ENCODE measurements at regions not wholly inside any gene's neighbourhood (a gene's known extent, or its start where the extent isn't known, plus 50 kb on each side); places are given as distances from the start of the nearest gene placed in this dataset.

DNA sequence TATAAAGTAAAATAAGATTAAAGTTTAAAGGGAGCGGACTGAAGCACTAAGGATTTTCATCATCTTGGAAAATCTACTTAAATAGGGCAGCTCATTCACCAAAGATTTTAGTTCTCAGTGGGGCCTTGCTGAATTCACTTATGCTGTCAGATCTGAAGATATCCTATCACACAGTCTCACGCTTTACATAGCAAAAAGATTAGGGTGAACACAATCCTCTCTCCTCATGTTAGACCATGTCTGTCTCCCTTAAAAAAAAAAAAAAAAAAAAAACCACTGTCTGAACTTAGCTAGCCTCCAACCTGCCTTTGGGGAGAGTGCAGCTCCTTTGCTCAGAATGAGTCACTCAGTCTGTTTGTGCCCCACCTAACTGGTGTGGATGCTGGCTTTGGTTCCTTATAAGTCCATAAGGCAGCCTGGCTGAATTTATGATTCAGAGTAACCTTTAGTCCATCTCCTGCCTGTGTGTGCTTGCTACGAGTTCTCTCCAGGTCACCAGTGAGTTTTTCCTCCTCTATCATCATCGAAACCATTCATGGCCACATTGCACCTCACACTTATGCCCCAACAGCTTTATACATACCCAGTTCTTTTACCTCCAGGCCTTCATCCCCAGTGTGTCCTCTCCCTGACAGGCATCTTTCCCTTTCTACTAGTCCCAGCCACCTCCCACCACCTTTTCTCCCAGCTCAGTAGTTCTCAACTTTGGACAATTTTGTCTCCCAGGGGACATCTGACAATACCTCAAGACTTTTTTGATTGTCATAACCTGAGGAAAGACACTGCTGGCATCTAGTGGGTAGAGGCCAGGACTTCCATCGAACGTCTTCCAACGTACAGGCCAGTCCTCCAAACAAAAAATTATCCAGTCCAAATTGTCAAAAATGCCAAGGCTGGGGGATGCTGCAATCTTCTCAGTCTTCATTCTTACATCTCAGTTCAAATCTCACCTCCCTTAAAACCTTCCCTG is 220.7 kb upstream of the EMCN start:
- Histone ChIP-seq H3K27me3 (ENCODE audit: low read length) (no peaks in the 10 kb centered on the region), H3K9me2 (replicated peaks; ENCODE audit: low read length) (no peaks in the 10 kb centered on the region), H2AFZ (ENCODE audit: low read length) (0 out of 2 replicates have a peak overlapping the region, but pooled peaks have one; percentile 13), H3K27ac (ENCODE audit: low read length) (peak overlapping the region; percentile 75), H3K4me1 (ENCODE audit: insufficient read depth, low read length) (peaks cover 26% of the 10 kb centered on the region), H3F3A (ENCODE audit: low read length, unreplicated experiment) (no peaks in the 10 kb centered on the region), H3K4me3 (ENCODE audit: low read length) (no peak overlapping the region), H3K9me3 (ENCODE audit: low read length) (no peaks in the 10 kb centered on the region), H3K4me2 (ENCODE audit: low read length) (peak overlapping the region; percentile 56), H3K79me2 (ENCODE audit: low read length) (no peaks in the 10 kb centered on the region), H4K20me1 (ENCODE audit: low read length) (no peaks in the 10 kb centered on the region), H3K36me3 (ENCODE audit: low read depth, low read length) (no peaks in the 10 kb centered on the region), H3K9ac (ENCODE audit: low read length) (peak overlapping the region; percentile 11; the same call in 1 of the 2 replicates)
- ATAC-seq (peak; percentile 99), DNase-seq (peak; percentile 90)
- POLR2A ChIA-PET (ENCODE audit: unreplicated experiment), result no interaction called here
- BruUV-seq (replicated peaks), result no TSS peak
- intact Hi-C loops (cut with micrococcal nuclease), result loop anchor here (2.0 kb wide), 1 partner anchor 282 kb away; no protein-coding TSS in a partner anchor
- CTCF ChIA-PET, result interaction anchor here (0.5 to 1.0 kb wide), 6 partner anchors 70 to 740 kb away, joined by 3 to 10 read pairs (median 4); no protein-coding TSS in a partner anchor
- TF ChIP-seq, protein P1, sequence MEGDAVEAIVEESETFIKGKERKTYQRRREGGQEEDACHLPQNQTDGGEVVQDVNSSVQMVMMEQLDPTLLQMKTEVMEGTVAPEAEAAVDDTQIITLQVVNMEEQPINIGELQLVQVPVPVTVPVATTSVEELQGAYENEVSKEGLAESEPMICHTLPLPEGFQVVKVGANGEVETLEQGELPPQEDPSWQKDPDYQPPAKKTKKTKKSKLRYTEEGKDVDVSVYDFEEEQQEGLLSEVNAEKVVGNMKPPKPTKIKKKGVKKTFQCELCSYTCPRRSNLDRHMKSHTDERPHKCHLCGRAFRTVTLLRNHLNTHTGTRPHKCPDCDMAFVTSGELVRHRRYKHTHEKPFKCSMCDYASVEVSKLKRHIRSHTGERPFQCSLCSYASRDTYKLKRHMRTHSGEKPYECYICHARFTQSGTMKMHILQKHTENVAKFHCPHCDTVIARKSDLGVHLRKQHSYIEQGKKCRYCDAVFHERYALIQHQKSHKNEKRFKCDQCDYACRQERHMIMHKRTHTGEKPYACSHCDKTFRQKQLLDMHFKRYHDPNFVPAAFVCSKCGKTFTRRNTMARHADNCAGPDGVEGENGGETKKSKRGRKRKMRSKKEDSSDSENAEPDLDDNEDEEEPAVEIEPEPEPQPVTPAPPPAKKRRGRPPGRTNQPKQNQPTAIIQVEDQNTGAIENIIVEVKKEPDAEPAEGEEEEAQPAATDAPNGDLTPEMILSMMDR (conservative IDR thresholded peaks at IDR 0.05; ENCODE audit: low read depth, low read length), result no peak
- TF ChIP-seq EZH2phosphoT487 (IDR thresholded peaks at IDR 0.05; ENCODE audit: borderline replicate concordance, low read length) (no peak), EZH2 (IDR thresholded peaks at IDR 0.05; ENCODE audit: low read length, unreplicated experiment) (no peak)

DNA sequence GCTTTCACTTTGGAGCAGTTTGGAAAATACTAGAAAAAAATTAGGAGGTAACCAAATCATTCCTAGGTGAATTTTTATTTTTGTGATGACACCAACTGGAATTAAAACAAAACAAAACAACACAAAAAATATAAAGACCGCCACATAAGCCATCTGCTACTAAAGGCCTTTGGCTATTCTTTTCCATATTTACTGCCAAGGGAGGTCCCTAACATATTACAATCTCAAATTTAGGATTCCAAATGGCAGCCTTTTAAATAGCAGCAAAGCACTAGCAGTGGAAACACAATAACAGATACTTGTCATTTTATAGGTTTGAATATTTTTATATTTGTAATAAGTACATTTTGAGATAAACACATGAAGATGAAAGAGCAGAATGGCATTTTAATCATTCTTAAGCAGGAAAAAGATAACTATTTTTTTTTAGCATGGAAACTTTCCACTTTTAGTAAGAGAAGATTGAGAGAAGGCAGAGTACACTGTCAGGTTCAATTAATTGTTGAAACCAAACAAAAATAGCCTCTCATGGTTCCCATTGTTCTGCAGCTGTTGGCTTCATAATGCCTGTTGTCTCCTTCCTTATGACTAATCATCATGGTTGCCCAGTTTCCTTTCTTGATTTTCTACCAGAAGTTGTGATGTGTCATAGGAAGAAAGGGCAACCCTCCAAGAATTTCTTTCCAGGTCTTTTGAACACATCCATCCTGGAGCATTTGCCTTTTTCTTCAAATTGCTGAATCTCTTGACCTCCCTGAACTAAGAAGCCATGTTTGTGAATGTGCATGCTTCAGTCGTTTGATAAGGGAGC is 219.0 kb upstream of the EMCN start:
- Histone ChIP-seq H3K9me2 (replicated peaks; ENCODE audit: low read length) (no peaks in the 10 kb centered on the region), H3K4me3 (ENCODE audit: low read length) (no peak overlapping the region), H3K9me3 (ENCODE audit: low read length) (no peaks in the 10 kb centered on the region), H2AFZ (ENCODE audit: low read length) (no peak overlapping the region), H3K9ac (ENCODE audit: low read length) (no peak overlapping the region), H4K20me1 (ENCODE audit: low read length) (no peaks in the 10 kb centered on the region), H3K27me3 (ENCODE audit: low read length) (no peaks in the 10 kb centered on the region), H3F3A (ENCODE audit: low read length, unreplicated experiment) (no peaks in the 10 kb centered on the region), H3K79me2 (ENCODE audit: low read length) (no peaks in the 10 kb centered on the region), H3K4me2 (ENCODE audit: low read length) (peak overlapping the region; percentile 33; the same call in 1 of the 2 replicates), H3K27ac (ENCODE audit: low read length) (peak overlapping the region; percentile 75), H3K4me1 (ENCODE audit: insufficient read depth, low read length) (peaks cover 26% of the 10 kb centered on the region), H3K36me3 (ENCODE audit: low read depth, low read length) (no peaks in the 10 kb centered on the region)
- DNase-seq (peak; percentile 88), ATAC-seq (peak; percentile 47)
- ChIA-PET POLR2A (ENCODE audit: unreplicated experiment) (no interaction called here), CTCF (interaction anchor here (1.0 kb wide), 1 partner anchor 643 kb away, joined by 4 read pairs; no protein-coding TSS in a partner anchor)
- no TSS peak for BruUV-seq (replicated peaks)
- TF ChIP-seq EZH2 (IDR thresholded peaks at IDR 0.05; ENCODE audit: low read length, unreplicated experiment), result no peak
- TF ChIP-seq, protein P1 (conservative IDR thresholded peaks at IDR 0.05; ENCODE audit: low read depth, low read length), result no peak
- no peak for TF ChIP-seq EZH2phosphoT487 (IDR thresholded peaks at IDR 0.05; ENCODE audit: borderline replicate concordance, low read length)
- intact Hi-C loops (cut with micrococcal nuclease), result no loop called here
